DMS153 (cell line): ENCODE measurements at regions not wholly inside any gene's neighbourhood (a gene's known extent, or its start where the extent isn't known, plus 50 kb on each side); places are given as distances from the start of the nearest gene placed in this dataset.

Experiments used
- DNase-seq: peaks from one replicate; lab custom pipeline; 2025; lab: John Stamatoyannopoulos, UW

- DNase-seq: no peak
Measured at GRCh38 chr10:83165265-83165664, 974.0 kb upstream of the GHITM start.

- DNase-seq: no peak
Measured at GRCh38 chr10:83166344-83166743, 973.0 kb upstream of the GHITM start.

- DNase-seq: no peak
Measured at GRCh38 chr10:83167081-83167480, 972.2 kb upstream of the GHITM start.

- no peak for DNase-seq
Measured at GRCh38 chr10:83176901-83177300, 962.4 kb upstream of the GHITM start.

GRCh38 chr10:83178526-83178925 is 960.8 kb upstream of the GHITM start:
- no peak for DNase-seq

GRCh38 chr10:83179371-83179770 is 959.9 kb upstream of the GHITM start:
- DNase-seq: no peak

GRCh38 chr10:83182076-83182475 is 957.2 kb upstream of the GHITM start:
- DNase-seq: no peak

GRCh38 chr10:83184641-83185040 is 954.7 kb upstream of the GHITM start:
- no peak for DNase-seq

GRCh38 chr10:83190614-83191013 is 948.7 kb upstream of the GHITM start:
- DNase-seq: no peak

- DNase-seq: no peak
Measured at GRCh38 chr10:83193026-83193425, 946.3 kb upstream of the GHITM start.

GRCh38 chr10:83195021-83195420 is 944.3 kb upstream of the GHITM start:
- no peak for DNase-seq

- DNase-seq: no peak
Measured at GRCh38 chr10:83199374-83199773, 939.9 kb upstream of the GHITM start.

GRCh38 chr10:83205861-83206260 is 933.4 kb upstream of the GHITM start:
- DNase-seq: no peak

- no peak for DNase-seq
Measured at GRCh38 chr10:83212632-83213334, 926.5 kb upstream of the GHITM start.

- no peak for DNase-seq
Measured at GRCh38 chr10:83214136-83214535, 925.2 kb upstream of the GHITM start.

GRCh38 chr10:83218205-83218604 is 921.1 kb upstream of the GHITM start:
- DNase-seq: no peak

GRCh38 chr10:83222300-83222699 is 917.0 kb upstream of the GHITM start:
- no peak for DNase-seq

GRCh38 chr10:83222832-83223742 is 916.2 kb upstream of the GHITM start:
- no peak for DNase-seq

- no peak for DNase-seq
Measured at GRCh38 chr10:83225781-83226180, 913.5 kb upstream of the GHITM start.

- no peak for DNase-seq
Measured at GRCh38 chr10:83229991-83230390, 909.3 kb upstream of the GHITM start.

GRCh38 chr10:83233691-83234090 is 905.6 kb upstream of the GHITM start:
- no peak for DNase-seq

- DNase-seq: no peak
Measured at GRCh38 chr10:83248106-83248631, 891.1 kb upstream of the GHITM start.

GRCh38 chr10:83250396-83250795 is 888.9 kb upstream of the GHITM start:
- DNase-seq: no peak
